Endothelial cell of umbilical vein (primary cell): ENCODE measurements at regions not wholly inside any gene's neighbourhood (a gene's known extent, or its start where the extent isn't known, plus 50 kb on each side); places are given as distances from the start of the nearest gene placed in this dataset.

Experiments
- BruUV-seq: library from RNA; stranded (reverse); fragments of 400-500 nt; replicated peaks from 2 replicates; lab custom pipeline; 2021; lab: Mats Ljungman, UMichigan
- CTCF ChIA-PET: fragments of 300-600, 350-600 bp; sonication (Branson Sonifier 250); formaldehyde crosslinking; loops from one replicate; lab custom pipeline; 2021; ENCODE audit warnings: antibody characterized with exemption, inconsistent platforms; lab: Charles Lee
- POLR2A ChIA-PET: fragments of 300-600, 350-600 bp; sonication (Branson Sonifier 250); formaldehyde crosslinking; loops from one replicate; lab custom pipeline; 2021; ENCODE audit warnings: antibody characterized with exemption, inconsistent platforms; lab: Charles Lee
- DNase-seq: peaks from one replicate; pipeline ENCODE4 v3.0.0-alpha.2; 2011; ENCODE audit warnings: low read depth, low spot score
- FAIRE-seq: peaks from 2 replicates; lab custom pipeline; 2011; peaks lifted over from hg19 to GRCh38; lab: Jason Lieb, UNC
- H2AFZ ChIP-seq: 2 replicates; pipeline ENCODE4 v1.6.0; 2012; ENCODE audit warnings: low read depth, low read length, control low read depth, inconsistent platforms
- H3K27ac ChIP-seq: 2 replicates; pipeline ENCODE4 v1.5.1; 2011; ENCODE audit warnings: low read depth, mild to moderate bottlenecking, control low read depth, low read length, moderate library complexity; ENCODE audit not compliant: insufficient read depth
- H3K27me3 ChIP-seq, 2 experiments: 2 replicates each; pipeline versions ENCODE4 v1.6.0 to v1.6.1; 2011; ENCODE audit warnings: low read length in 2 of 2, mixed read lengths in 1 of 2; ENCODE audit not compliant: control insufficient read depth in 2 of 2, insufficient read depth in 2 of 2
- H3K36me3 ChIP-seq, 2 experiments: 2 replicates in 1 of 2; 3 replicates in 1 of 2; pipeline ENCODE4 v1.5.1; 2011; ENCODE audit warnings: low read length in 2 of 2, mild to moderate bottlenecking in 1 of 2, moderate library complexity in 1 of 2; ENCODE audit not compliant: control insufficient read depth in 2 of 2, insufficient read depth in 2 of 2; ENCODE audit errors: extremely low read depth in 1 of 2
- H3K4me1 ChIP-seq: 3 replicates; pipeline ENCODE4 v1.5.1; 2011; ENCODE audit warnings: mild to moderate bottlenecking, low read length; ENCODE audit not compliant: control insufficient read depth, insufficient read depth; ENCODE audit errors: extremely low read depth
- H3K4me2 ChIP-seq: 2 replicates; pipeline ENCODE4 v1.6.1; 2011; ENCODE audit warnings: low read length, control low read depth, mixed read lengths; ENCODE audit not compliant: insufficient read depth
- H3K4me3 ChIP-seq, 3 experiments: fragments of 200-600 bp in 1 of 3; sonication (generic), shearing (Covaris generic) in 1 of 3; replicated peaks in 1 of 3; 2 replicates each; pipeline ENCODE4 v1.5.1; 2011 to 2016; ENCODE audit warnings: control low read depth in 3 of 3, low read length in 3 of 3, mild to moderate bottlenecking in 2 of 3, inconsistent platforms in 1 of 3, low read depth in 1 of 3, moderate library complexity in 1 of 3; ENCODE audit not compliant: insufficient read depth in 1 of 3
- H3K79me2 ChIP-seq: 2 replicates; pipeline ENCODE4 v1.6.0; 2012; ENCODE audit warnings: low read length, inconsistent platforms; ENCODE audit not compliant: control insufficient read depth, insufficient read depth
- H3K9ac ChIP-seq: replicated peaks from 2 replicates; pipeline ENCODE3; 2011; ENCODE audit warnings: low read length, control low read depth; ENCODE audit not compliant: insufficient read depth; ENCODE audit errors: extremely low read depth
- H3K9me1 ChIP-seq: replicated peaks from 3 replicates; pipeline ENCODE4 v1.6.0; 2011; ENCODE audit warnings: mild to moderate bottlenecking, low read length; ENCODE audit not compliant: control insufficient read depth, insufficient read depth; ENCODE audit errors: extremely low read depth
- H3K9me3 ChIP-seq: replicated peaks from 2 replicates; pipeline ENCODE4 v1.5.1; 2012; ENCODE audit warnings: low read length, inconsistent platforms; ENCODE audit not compliant: control insufficient read depth, insufficient read depth
- H4K20me1 ChIP-seq: replicated peaks from 2 replicates; pipeline ENCODE3; 2011; ENCODE audit warnings: mild to moderate bottlenecking, low read length; ENCODE audit not compliant: control insufficient read depth, insufficient read depth; ENCODE audit errors: extremely low read depth
- EZH2 ChIP-seq: IDR thresholded peaks from 2 replicates; pipeline ENCODE4 v1.6.1; 2012; ENCODE audit warnings: borderline replicate concordance, low read depth, mild to moderate bottlenecking, moderate library complexity, low read length, inconsistent platforms; ENCODE audit not compliant: severe bottlenecking
- FOS ChIP-seq: IDR thresholded peaks from 2 replicates; pipeline ENCODE4 v1.6.1; 2011; ENCODE audit warnings: mild to moderate bottlenecking, low read length, moderate library complexity, borderline replicate concordance; ENCODE audit not compliant: insufficient read depth
- GATA2 ChIP-seq: IDR thresholded peaks from 2 replicates; pipeline ENCODE4 v1.7.0; 2011; ENCODE audit warnings: low read depth, mild to moderate bottlenecking, moderate library complexity, mixed read lengths, low read length; ENCODE audit not compliant: insufficient read length, insufficient read depth
- JUN ChIP-seq: IDR thresholded peaks from 2 replicates; pipeline ENCODE4 v1.6.1; 2011; ENCODE audit warnings: borderline replicate concordance, low read depth; ENCODE audit not compliant: insufficient read length, insufficient read depth
- MYC ChIP-seq: IDR thresholded peaks from one replicate; pipeline ENCODE4 v1.6.1; 2011; ENCODE audit warnings: mild to moderate bottlenecking, low read depth, low read length
- POLR2A ChIP-seq: IDR thresholded peaks from 2 replicates; pipeline ENCODE4 v1.6.1; 2012; ENCODE audit warnings: low read depth, mild to moderate bottlenecking, control low read depth, low read length
- POLR2AphosphoS5 ChIP-seq: IDR thresholded peaks from 2 replicates; pipeline ENCODE4 v1.6.1; 2012; ENCODE audit warnings: low read depth, mild to moderate bottlenecking, control low read depth, low read length, moderate library complexity; ENCODE audit not compliant: insufficient read depth
- dilution Hi-C: fragments of 300-500 bp; cut with MboI; formaldehyde crosslinking; loops from one replicate; pipeline ENCODE4 v1.15.0; 2019; ENCODE audit warnings: low sequenced_read_pairs; ENCODE audit not compliant: extremely low pct_ligation_motif_present
- intact Hi-C: fragments of 100-400 bp; cut with micrococcal nuclease; formaldehyde crosslinking; loops from one replicate; pipeline ENCODE4 v1.10.0; 2022
- TF ChIP-seq, protein P1 (sequence below): IDR thresholded peaks from 2 replicates; pipeline ENCODE4 v1.6.1; 2011; ENCODE audit not compliant: insufficient read depth, insufficient read length
- TF ChIP-seq, protein P2 (sequence below), 2 donors: IDR thresholded peaks; 1 replicate in 1 of 2; 2 replicates in 1 of 2; pipeline ENCODE4 v1.5.1; 2011; ENCODE audit warnings: low read length in 2 of 2, mild to moderate bottlenecking in 2 of 2, moderate library complexity in 2 of 2, control low read depth in 1 of 2, inconsistent platforms in 1 of 2, low read depth in 1 of 2; ENCODE audit not compliant: insufficient read depth in 1 of 2; ENCODE audit errors: extremely low read depth in 1 of 2

DNA sequence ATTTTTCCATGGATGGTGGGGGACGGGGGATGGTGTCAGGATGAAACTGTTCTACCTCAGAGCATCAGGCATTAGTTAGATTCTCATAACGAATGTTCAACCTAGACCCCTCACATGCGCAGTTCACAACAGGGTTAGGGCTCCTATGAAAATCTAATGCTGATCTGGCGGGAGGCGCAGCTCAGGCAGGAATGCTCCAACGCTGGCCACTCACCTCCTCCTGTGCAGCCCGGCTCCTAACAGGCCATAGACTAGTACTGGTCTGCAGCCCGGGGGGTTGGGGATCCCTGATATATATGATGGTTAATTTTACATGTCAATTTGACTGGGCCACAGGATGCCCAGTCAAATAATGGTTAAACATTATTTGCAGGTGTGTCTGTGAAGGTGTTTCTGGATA, 199.0 kb upstream of the NR4A3 start:
- BruUV-seq, result no TSS peak
- TF ChIP-seq POLR2A (no peak), POLR2AphosphoS5 (no peak), GATA2 (no peak)
- ChIA-PET POLR2A (no interaction called here), CTCF (interaction anchor here (1.0 kb wide), 1 partner anchor 438 kb away, joined by 3 read pairs; no protein-coding TSS in a partner anchor)
- H3K27me3 ChIP-seq, result no peaks in the 10 kb centered on the region
- no peak overlapping the region for H2AFZ ChIP-seq
- H3K4me2 ChIP-seq, result no peak overlapping the region
- intact Hi-C loops (no loop called here), dilution Hi-C loops (no loop called here)
- H3K36me3 ChIP-seq, result no peaks in the 10 kb centered on the region
- no peak overlapping the region for H3K4me3 ChIP-seq
- H4K20me1 ChIP-seq, result no peaks in the 10 kb centered on the region
- H3K27ac ChIP-seq, result no peak overlapping the region
- no peak overlapping the region for H3K9ac ChIP-seq
- DNase-seq, result no peak
- H3K9me3 ChIP-seq, result no peaks in the 10 kb centered on the region
- H3K79me2 ChIP-seq, result no peaks in the 10 kb centered on the region
- no peak for FAIRE-seq
- H3K4me1 ChIP-seq, result no peaks in the 10 kb centered on the region
- H3K9me1 ChIP-seq, result no peaks in the 10 kb centered on the region

DNA sequence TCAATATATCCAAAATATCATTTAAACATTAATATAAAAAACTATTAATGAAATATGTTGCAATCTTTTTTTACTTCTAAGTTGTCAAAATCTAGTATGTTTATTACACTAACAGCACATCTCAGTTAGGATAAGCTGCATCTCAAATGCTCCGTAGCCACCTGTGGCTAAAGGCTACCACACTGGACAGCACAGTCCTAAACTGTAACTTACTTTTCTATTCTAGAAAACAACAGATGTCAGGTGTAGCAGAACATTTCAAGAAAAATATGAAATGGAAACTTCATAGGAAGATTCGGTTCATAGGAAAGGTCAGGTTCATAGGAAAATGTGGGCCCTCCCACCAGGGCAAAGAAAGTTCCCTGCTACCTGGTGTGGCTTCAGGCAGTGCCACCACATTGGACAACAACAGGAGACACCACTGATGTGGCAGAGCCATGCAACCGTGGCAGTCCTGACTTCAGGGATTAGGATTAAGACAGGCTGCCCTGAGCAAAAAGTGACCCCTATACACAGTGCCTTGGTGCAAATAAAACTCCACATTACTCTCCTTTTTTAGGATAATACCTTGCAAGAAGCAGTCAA, 197.8 kb upstream of the NR4A3 start:
- H3K36me3 ChIP-seq, result no peaks in the 10 kb centered on the region
- dilution Hi-C loops, result no loop called here
- TF ChIP-seq JUN, result no peak
- no peak for TF ChIP-seq MYC
- no peak for TF ChIP-seq GATA2
- TF ChIP-seq, protein P1, sequence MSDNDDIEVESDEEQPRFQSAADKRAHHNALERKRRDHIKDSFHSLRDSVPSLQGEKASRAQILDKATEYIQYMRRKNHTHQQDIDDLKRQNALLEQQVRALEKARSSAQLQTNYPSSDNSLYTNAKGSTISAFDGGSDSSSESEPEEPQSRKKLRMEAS, result no peak
- TF ChIP-seq POLR2AphosphoS5, result no peak
- no peak for TF ChIP-seq FOS
- no peak for TF ChIP-seq EZH2
- TF ChIP-seq, protein P2, sequence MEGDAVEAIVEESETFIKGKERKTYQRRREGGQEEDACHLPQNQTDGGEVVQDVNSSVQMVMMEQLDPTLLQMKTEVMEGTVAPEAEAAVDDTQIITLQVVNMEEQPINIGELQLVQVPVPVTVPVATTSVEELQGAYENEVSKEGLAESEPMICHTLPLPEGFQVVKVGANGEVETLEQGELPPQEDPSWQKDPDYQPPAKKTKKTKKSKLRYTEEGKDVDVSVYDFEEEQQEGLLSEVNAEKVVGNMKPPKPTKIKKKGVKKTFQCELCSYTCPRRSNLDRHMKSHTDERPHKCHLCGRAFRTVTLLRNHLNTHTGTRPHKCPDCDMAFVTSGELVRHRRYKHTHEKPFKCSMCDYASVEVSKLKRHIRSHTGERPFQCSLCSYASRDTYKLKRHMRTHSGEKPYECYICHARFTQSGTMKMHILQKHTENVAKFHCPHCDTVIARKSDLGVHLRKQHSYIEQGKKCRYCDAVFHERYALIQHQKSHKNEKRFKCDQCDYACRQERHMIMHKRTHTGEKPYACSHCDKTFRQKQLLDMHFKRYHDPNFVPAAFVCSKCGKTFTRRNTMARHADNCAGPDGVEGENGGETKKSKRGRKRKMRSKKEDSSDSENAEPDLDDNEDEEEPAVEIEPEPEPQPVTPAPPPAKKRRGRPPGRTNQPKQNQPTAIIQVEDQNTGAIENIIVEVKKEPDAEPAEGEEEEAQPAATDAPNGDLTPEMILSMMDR (IDR thresholded peaks at IDR 0.05; ENCODE audit: extremely low read depth in 1 of 2, insufficient read depth in 1 of 2, low read depth in 1 of 2, low read length in 2 of 2), result no peak
- no peak for TF ChIP-seq POLR2A
- no TSS peak for BruUV-seq
- H3K79me2 ChIP-seq, result no peaks in the 10 kb centered on the region
- POLR2A ChIA-PET, result no interaction called here
- CTCF ChIA-PET, result no interaction called here
- no peaks in the 10 kb centered on the region for H3K4me1 ChIP-seq
- no peak overlapping the region for H3K9ac ChIP-seq
- DNase-seq, result no peak
- H3K27me3 ChIP-seq, result no peaks in the 10 kb centered on the region
- H3K4me2 ChIP-seq, result no peak overlapping the region
- H3K9me1 ChIP-seq, result no peaks in the 10 kb centered on the region
- FAIRE-seq, result no peak
- no peak overlapping the region for H2AFZ ChIP-seq
- H3K27ac ChIP-seq, result no peak overlapping the region
- H3K4me3 ChIP-seq, result no peak overlapping the region
- no peaks in the 10 kb centered on the region for H3K9me3 ChIP-seq
- intact Hi-C loops, result no loop called here
- no peaks in the 10 kb centered on the region for H4K20me1 ChIP-seq
